Mesendoderm (in vitro differentiated cells): ENCODE measurements at regions not wholly inside any gene's neighbourhood (a gene's known extent, or its start where the extent isn't known, plus 50 kb on each side); places are given as distances from the start of the nearest gene placed in this dataset.

Experiments
- DNase-seq: peaks from one replicate; pipeline ENCODE4 v3.0.0; 2013
- H2AK5ac ChIP-seq: 2 replicates; pipeline ENCODE4 v1.6.1; 2013; ENCODE audit warnings: low read length, inconsistent platforms
- H2BK120ac ChIP-seq: 2 replicates; pipeline ENCODE4 v1.6.1; 2013; ENCODE audit warnings: low read depth, mild to moderate bottlenecking, low read length, moderate library complexity, mixed read lengths
- H2BK15ac ChIP-seq: replicated peaks from 2 replicates; pipeline ENCODE4 v1.6.1; 2013; ENCODE audit warnings: low read depth, mild to moderate bottlenecking, moderate library complexity
- H2BK5ac ChIP-seq: 2 replicates; pipeline ENCODE4 v1.6.1; 2013; ENCODE audit warnings: low read length, inconsistent platforms
- H3K18ac ChIP-seq: 2 replicates; pipeline ENCODE4 v1.6.1; 2013; ENCODE audit warnings: mild to moderate bottlenecking, low read length, mixed read lengths
- H3K23ac ChIP-seq: one replicate; pipeline ENCODE4 v1.6.1; 2013; ENCODE audit warnings: low read length
- H3K27ac ChIP-seq: 2 replicates; pipeline ENCODE4 v1.5.1; 2013; ENCODE audit warnings: low read depth, mild to moderate bottlenecking, inconsistent platforms, low read length, moderate library complexity
- H3K27me3 ChIP-seq: 2 replicates; pipeline ENCODE4 v1.6.1; 2013; ENCODE audit warnings: low read length, control low read depth, mild to moderate bottlenecking, inconsistent platforms; ENCODE audit not compliant: insufficient read depth, poor library complexity
- H3K36me3 ChIP-seq: 2 replicates; pipeline ENCODE4 v1.6.1; 2013; ENCODE audit warnings: low read length, inconsistent platforms; ENCODE audit not compliant: control insufficient read depth, insufficient read depth
- H3K4ac ChIP-seq: one replicate; pipeline ENCODE4 v1.6.1; 2013; ENCODE audit warnings: low read depth, mild to moderate bottlenecking, low read length, moderate library complexity
- H3K4me1 ChIP-seq: 2 replicates; pipeline ENCODE4 v1.6.1; 2013; ENCODE audit warnings: low read depth, low read length, inconsistent platforms; ENCODE audit not compliant: control insufficient read depth
- H3K4me2 ChIP-seq: 2 replicates; pipeline ENCODE4 v1.6.1; 2013; ENCODE audit warnings: low read length
- H3K4me3 ChIP-seq: 2 replicates; pipeline ENCODE4 v1.5.1; 2013; ENCODE audit warnings: mild to moderate bottlenecking, low read length
- H3K56ac ChIP-seq: one replicate; pipeline ENCODE4 v1.6.1; 2013; ENCODE audit warnings: low read length
- H3K79me1 ChIP-seq: 2 replicates; pipeline ENCODE4 v1.6.1; 2013; ENCODE audit warnings: low read length, inconsistent platforms
- H3K79me2 ChIP-seq: 2 replicates; pipeline ENCODE4 v1.6.1; 2013; ENCODE audit warnings: mild to moderate bottlenecking, low read length; ENCODE audit not compliant: control insufficient read depth, insufficient read depth
- H3K9ac ChIP-seq: 2 replicates; pipeline ENCODE4 v1.6.1; 2013; ENCODE audit warnings: low read length, inconsistent platforms
- H4K5ac ChIP-seq: one replicate; pipeline ENCODE4 v1.6.1; 2013; ENCODE audit warnings: low read length
- H4K8ac ChIP-seq: one replicate; pipeline ENCODE4 v1.6.1; 2013; ENCODE audit warnings: low read depth, mild to moderate bottlenecking, control low read depth, low read length, moderate library complexity
- WGBS: extraction: QIAGEN DNeasy Blood & Tissue Kit; methylation state at CpG from one replicate; pipeline ENCODE4 v1.1.7; 2013; ENCODE audit warnings: low lambda C conversion rate, missing lambda C conversion rate; ENCODE audit not compliant: insufficient coverage; ENCODE audit errors: extremely low coverage; 5-methylcytosine and 5-hydroxymethylcytosine counted together

DNA sequence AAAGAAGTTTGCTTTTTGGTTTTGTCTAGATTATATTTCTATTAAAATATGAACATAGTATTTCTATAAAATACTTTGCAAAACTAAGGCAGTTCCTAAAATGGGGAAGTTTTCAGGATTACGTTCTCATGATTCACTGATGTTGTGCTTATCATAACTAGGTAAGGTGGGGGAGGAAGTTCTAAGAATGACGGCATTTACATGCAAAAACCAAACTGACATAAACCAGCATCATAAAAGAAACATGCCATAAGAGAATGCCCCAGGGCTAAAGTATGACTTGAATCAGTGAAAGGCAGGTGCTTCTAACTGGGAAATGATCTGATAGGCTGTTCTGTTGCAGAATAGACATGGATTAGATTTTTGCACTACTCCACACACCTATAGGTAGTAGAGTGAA, 204.7 kb upstream of the JADE1 start:
- no peak overlapping the region for H2BK5ac ChIP-seq
- no peak overlapping the region for H2BK15ac ChIP-seq
- H3K56ac ChIP-seq, result no peak overlapping the region
- H2BK120ac ChIP-seq, result no peak overlapping the region
- no peak overlapping the region for H2AK5ac ChIP-seq
- no peak overlapping the region for H3K4me3 ChIP-seq
- H3K27ac ChIP-seq, result no peak overlapping the region
- no peak overlapping the region for H3K18ac ChIP-seq
- H3K36me3 ChIP-seq, result no peaks in the 10 kb centered on the region
- DNase-seq, result no peak
- H3K23ac ChIP-seq, result no peak overlapping the region
- H3K4ac ChIP-seq, result no peak overlapping the region
- WGBS, result no CpG with 5 or more reads among the region's 2 CpGs
- no peaks in the 10 kb centered on the region for H3K79me1 ChIP-seq
- no peaks in the 10 kb centered on the region for H3K27me3 ChIP-seq
- H4K8ac ChIP-seq, result no peak overlapping the region
- no peaks in the 10 kb centered on the region for H3K79me2 ChIP-seq
- no peak overlapping the region for H3K9ac ChIP-seq
- H3K4me2 ChIP-seq, result no peak overlapping the region
- peaks cover 5% of the 10 kb centered on the region for H3K4me1 ChIP-seq
- no peak overlapping the region for H4K5ac ChIP-seq

DNA sequence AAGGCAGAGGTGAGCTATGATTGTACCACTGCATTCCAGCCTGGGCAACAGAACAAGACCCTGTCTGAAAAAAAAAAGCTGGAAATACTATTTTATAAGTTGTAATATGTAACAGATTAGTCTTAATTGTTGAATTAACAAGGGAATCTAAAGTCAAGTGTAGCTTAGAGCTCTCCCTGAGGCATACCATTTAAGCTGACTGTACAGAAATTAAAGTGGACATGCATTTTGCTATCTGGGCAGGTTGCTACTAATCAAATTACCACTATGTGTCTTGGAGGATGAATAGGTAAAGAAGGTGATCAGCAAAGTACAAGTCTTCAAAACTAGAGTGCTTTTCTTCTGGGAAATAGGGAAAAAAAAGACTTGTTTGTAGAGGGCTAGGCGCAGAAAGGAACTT, 205.3 kb upstream of the JADE1 start:
- Histone ChIP-seq H3K4me3 (no peak overlapping the region), H3K27ac (no peak overlapping the region)

GRCh38 chr4:128603081-128603480, 206.4 kb upstream of the JADE1 start:
- Histone ChIP-seq H3K18ac (no peak overlapping the region), H3K79me2 (no peaks in the 10 kb centered on the region), H2BK5ac (no peak overlapping the region), H3K4ac (no peak overlapping the region), H3K4me1 (peaks cover 3% of the 10 kb centered on the region), H3K4me3 (no peak overlapping the region), H2AK5ac (no peak overlapping the region), H3K23ac (no peak overlapping the region), H3K56ac (no peak overlapping the region), H2BK120ac (no peak overlapping the region), H3K36me3 (no peaks in the 10 kb centered on the region), H3K79me1 (no peaks in the 10 kb centered on the region), H3K4me2 (no peak overlapping the region), H4K5ac (no peak overlapping the region), H3K9ac (no peak overlapping the region), H2BK15ac (no peak overlapping the region), H3K27ac (no peak overlapping the region), H4K8ac (no peak overlapping the region), H3K27me3 (no peaks in the 10 kb centered on the region)
- no peak for DNase-seq
- WGBS, result no CpG with 5 or more reads among the region's 2 CpGs

More for the DNA sequence above, 205.3 kb upstream of the JADE1 start:
- Histone ChIP-seq H3K4me1 (peaks cover 5% of the 10 kb centered on the region), H3K27me3 (no peaks in the 10 kb centered on the region), H3K9ac (no peak overlapping the region), H3K36me3 (no peaks in the 10 kb centered on the region), H3K4me2 (no peak overlapping the region), H2BK15ac (no peak overlapping the region), H3K4ac (no peak overlapping the region), H2AK5ac (no peak overlapping the region), H4K5ac (no peak overlapping the region), H3K56ac (no peak overlapping the region), H3K18ac (no peak overlapping the region), H2BK120ac (no peak overlapping the region), H3K79me2 (no peaks in the 10 kb centered on the region), H2BK5ac (no peak overlapping the region), H3K23ac (no peak overlapping the region), H3K79me1 (no peaks in the 10 kb centered on the region), H4K8ac (no peak overlapping the region)
- no peak for DNase-seq
- WGBS, result no CpG with 5 or more reads among the region's 1 CpG

- Histone ChIP-seq H3K27ac (peak overlapping the region; percentile 26), H3K18ac (peak overlapping the region; percentile 93), H3K56ac (peak overlapping the region; percentile 17), H3K36me3 (no peaks in the 10 kb centered on the region), H4K8ac (no peak overlapping the region), H3K9ac (no peak overlapping the region), H2AK5ac (no peak overlapping the region), H3K79me1 (no peaks in the 10 kb centered on the region), H3K79me2 (no peaks in the 10 kb centered on the region), H2BK15ac (no peak overlapping the region), H2BK5ac (peak overlapping the region; percentile 38), H3K4ac (no peak overlapping the region), H3K4me3 (no peak overlapping the region), H4K5ac (no peak overlapping the region), H3K4me1 (peaks cover 3% of the 10 kb centered on the region), H3K27me3 (no peaks in the 10 kb centered on the region), H3K23ac (no peak overlapping the region), H2BK120ac (no peak overlapping the region), H3K4me2 (no peak overlapping the region)
- WGBS, result no CpG with 5 or more reads among the region's 1 CpG
- DNase-seq, result no peak
These were observed 207.4 kb upstream of the JADE1 start for GRCh38 chr4:128601991-128602695.

GRCh38 chr4:128600996-128601871, 208.3 kb upstream of the JADE1 start:
- Histone ChIP-seq H3K27me3 (no peaks in the 10 kb centered on the region), H4K8ac (no peak overlapping the region), H2BK5ac (peak overlapping the region; percentile 8), H3K4me1 (peaks cover 3% of the 10 kb centered on the region), H4K5ac (peak overlapping the region; percentile 53), H3K27ac (peak overlapping the region; percentile 26), H3K79me1 (no peaks in the 10 kb centered on the region), H3K9ac (no peak overlapping the region), H3K79me2 (no peaks in the 10 kb centered on the region), H3K36me3 (no peaks in the 10 kb centered on the region), H3K4me2 (no peak overlapping the region), H3K23ac (no peak overlapping the region), H3K56ac (peak overlapping the region; percentile 38), H3K18ac (peak overlapping the region; percentile 93), H2BK120ac (no peak overlapping the region), H2BK15ac (no peak overlapping the region), H3K4me3 (no peak overlapping the region), H3K4ac (peak overlapping the region; percentile 5), H2AK5ac (no peak overlapping the region)
- WGBS, result no CpG with 5 or more reads among the region's 14 CpGs
- peak; percentile 90 for DNase-seq
